ENCODE measurements at regions not wholly inside any gene's neighbourhood (a gene's known extent, or its start where the extent isn't known, plus 50 kb on each side); places are given as distances from the start of the nearest gene placed in this dataset.
"Not testable (repeated sequence)": the region's sequence is repeated elsewhere in the genome, so short reads cannot be mapped to it uniquely, and the experiment has no call there.

DNA sequence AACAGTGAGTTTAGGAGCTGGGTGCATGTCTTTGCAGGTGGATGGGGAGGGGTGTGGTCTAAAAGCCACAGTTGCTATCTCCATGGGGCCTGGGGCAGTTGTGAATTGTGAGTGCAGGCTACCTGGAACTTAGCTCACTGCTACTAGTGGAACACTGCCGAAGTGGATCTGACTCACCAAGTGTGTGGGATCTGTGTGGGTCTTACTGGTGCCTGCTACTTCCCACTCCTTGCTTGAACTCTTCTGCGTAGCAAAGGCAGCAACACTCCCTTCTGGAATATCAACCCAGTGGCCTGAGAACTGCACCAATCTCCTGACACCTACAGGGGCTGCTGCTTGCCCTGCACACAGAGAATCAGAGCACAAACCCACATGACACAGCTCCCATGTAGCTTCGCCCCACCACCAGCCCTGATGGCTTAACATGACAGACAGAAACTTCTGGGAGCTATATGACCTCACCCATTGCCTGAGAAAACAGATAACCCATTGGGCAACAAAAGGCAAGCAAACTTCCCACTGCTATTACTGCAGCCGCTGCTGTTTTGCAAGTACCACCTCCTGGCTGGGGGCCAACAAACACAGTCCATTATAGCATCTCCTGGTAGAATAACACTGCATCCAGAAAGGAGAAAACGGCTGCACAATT is 455.1 kb upstream of the DDX18 start:
- no peaks in the 10 kb centered on the region for H3K36me3 ChIP-seq (ENCODE audit: insufficient read depth)
- no peaks in the 10 kb centered on the region for H3K79me2 ChIP-seq (ENCODE audit: insufficient read depth, low read depth)
- H4K20me1 ChIP-seq (ENCODE audit: insufficient read depth): no peaks in the 10 kb centered on the region
- H2AFZ ChIP-seq (ENCODE audit: low read depth): no peak overlapping the region
- TF ChIP-seq CTCF (conservative IDR thresholded peaks at IDR 0.05; ENCODE audit: low read depth, low read length): no peak
- no peak overlapping the region for H3K9ac ChIP-seq
- H3K4me1 ChIP-seq (ENCODE audit: low read depth, poor library complexity, severe bottlenecking): no peaks in the 10 kb centered on the region
- H3K4me2 ChIP-seq: no peak overlapping the region
- no peak overlapping the region for H3K4me3 ChIP-seq (IDR thresholded peaks at IDR 0.05; ENCODE audit: insufficient read depth, low read depth, low read length)
- H3K27ac ChIP-seq: no peak overlapping the region
- no peaks in the 10 kb centered on the region for H3K27me3 ChIP-seq (ENCODE audit: insufficient read depth, low read depth)

GRCh38 chr2:117360586-117360985 is 453.9 kb upstream of the DDX18 start:
- no peaks in the 10 kb centered on the region for H3K79me2 ChIP-seq (ENCODE audit: insufficient read depth, low read depth)
- no peak for TF ChIP-seq CTCF (conservative IDR thresholded peaks at IDR 0.05; ENCODE audit: low read depth, low read length)
- H3K36me3 ChIP-seq (ENCODE audit: insufficient read depth): no peaks in the 10 kb centered on the region
- H3K9ac ChIP-seq: no peak overlapping the region
- H3K27me3 ChIP-seq (ENCODE audit: insufficient read depth, low read depth): no peaks in the 10 kb centered on the region
- H2AFZ ChIP-seq (ENCODE audit: low read depth): no peak overlapping the region
- no peaks in the 10 kb centered on the region for H3K4me1 ChIP-seq (ENCODE audit: low read depth, poor library complexity, severe bottlenecking)
- no peak overlapping the region for H3K4me2 ChIP-seq
- no peak overlapping the region for H3K4me3 ChIP-seq (IDR thresholded peaks at IDR 0.05; ENCODE audit: insufficient read depth, low read depth, low read length)
- no peak overlapping the region for H3K27ac ChIP-seq
- no peaks in the 10 kb centered on the region for H4K20me1 ChIP-seq (ENCODE audit: insufficient read depth)

- Histone ChIP-seq H3K9ac (no peak overlapping the region), H3K4me2 (no peak overlapping the region), H3K4me1 (ENCODE audit: low read depth, poor library complexity, severe bottlenecking) (no peaks in the 10 kb centered on the region), H3K36me3 (ENCODE audit: insufficient read depth) (no peaks in the 10 kb centered on the region), H4K20me1 (ENCODE audit: insufficient read depth) (no peaks in the 10 kb centered on the region), H3K79me2 (ENCODE audit: insufficient read depth, low read depth) (no peaks in the 10 kb centered on the region), H3K27ac (no peak overlapping the region), H3K4me3 (IDR thresholded peaks at IDR 0.05; ENCODE audit: insufficient read depth, low read depth, low read length) (no peak overlapping the region), H3K27me3 (ENCODE audit: insufficient read depth, low read depth) (no peaks in the 10 kb centered on the region), H2AFZ (ENCODE audit: low read depth) (no peak overlapping the region)
- TF ChIP-seq CTCF (conservative IDR thresholded peaks at IDR 0.05; ENCODE audit: low read depth, low read length): no peak
These were observed 435.8 kb upstream of the DDX18 start for GRCh38 chr2:117378653-117379052.

DNA sequence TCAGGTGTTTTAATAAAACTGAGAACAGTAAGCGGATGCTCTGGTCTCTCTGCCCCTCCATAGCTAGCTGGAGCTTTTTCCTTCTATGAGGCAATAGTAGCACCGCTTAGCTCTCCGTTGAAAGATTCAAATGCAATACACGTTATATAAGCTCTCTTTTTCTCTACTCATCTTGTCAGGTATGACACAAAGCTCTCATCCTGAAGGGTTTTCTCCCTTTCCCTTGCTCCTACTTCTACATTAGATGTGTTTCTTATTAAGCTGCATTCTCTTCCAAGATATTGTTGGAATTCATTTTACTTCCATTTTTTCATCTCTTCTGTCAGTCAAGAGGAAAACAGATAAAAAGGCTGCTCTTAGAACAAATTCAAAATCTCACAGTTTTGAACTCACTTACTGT is 434.6 kb upstream of the DDX18 start:
- no peaks in the 10 kb centered on the region for H3K27me3 ChIP-seq (ENCODE audit: insufficient read depth, low read depth)
- no peak overlapping the region for H3K27ac ChIP-seq
- no peak overlapping the region for H3K4me2 ChIP-seq
- H3K4me1 ChIP-seq (ENCODE audit: low read depth, poor library complexity, severe bottlenecking): no peaks in the 10 kb centered on the region
- no peaks in the 10 kb centered on the region for H4K20me1 ChIP-seq (ENCODE audit: insufficient read depth)
- TF ChIP-seq CTCF (conservative IDR thresholded peaks at IDR 0.05; ENCODE audit: low read depth, low read length): no peak
- H3K4me3 ChIP-seq (IDR thresholded peaks at IDR 0.05; ENCODE audit: insufficient read depth, low read depth, low read length): no peak overlapping the region
- H3K36me3 ChIP-seq (ENCODE audit: insufficient read depth): no peaks in the 10 kb centered on the region
- no peak overlapping the region for H2AFZ ChIP-seq (ENCODE audit: low read depth)
- H3K9ac ChIP-seq: no peak overlapping the region
- H3K79me2 ChIP-seq (ENCODE audit: insufficient read depth, low read depth): no peaks in the 10 kb centered on the region

GRCh38 chr2:117383997-117384396 is 430.5 kb upstream of the DDX18 start:
- H3K4me2 ChIP-seq; H3K4me1 ChIP-seq (ENCODE audit: low read depth, poor library complexity, severe bottlenecking); H3K79me2 ChIP-seq (ENCODE audit: insufficient read depth, low read depth); H3K27ac ChIP-seq; H3K9ac ChIP-seq; H2AFZ ChIP-seq (ENCODE audit: low read depth); H3K4me3 ChIP-seq (IDR thresholded peaks at IDR 0.05; ENCODE audit: insufficient read depth, low read depth, low read length); H3K27me3 ChIP-seq (ENCODE audit: insufficient read depth, low read depth); H4K20me1 ChIP-seq (ENCODE audit: insufficient read depth); H3K36me3 ChIP-seq (ENCODE audit: insufficient read depth): not testable (repeated sequence)
